WTC11 (cell line): ENCODE measurements at regions not wholly inside any gene's neighbourhood (a gene's known extent, or its start where the extent isn't known, plus 50 kb on each side); places are given as distances from the start of the nearest gene placed in this dataset.

ENCODE experiments used
- ATAC-seq: fragments of 200-7000 bp; cut with Tn5 transposase; 2 replicates; pipeline ENCODE4 v1.10.0; 2021; ENCODE audit warnings: mild to moderate bottlenecking, moderate library complexity
- CTCF ChIA-PET: fragments of 300-600 bp; sonication (Branson Sonifier 250); formaldehyde crosslinking; loops from one replicate; lab custom pipeline; 2021; ENCODE audit warnings: antibody characterized with exemption; lab: Charles Lee
- POLR2A ChIA-PET: fragments of 350-600 bp; sonication (Branson Sonifier 250); formaldehyde crosslinking; loops from one replicate; lab custom pipeline; 2021; ENCODE audit warnings: antibody characterized with exemption; lab: Charles Lee
- DNase-seq: peaks from one replicate; pipeline ENCODE4 v3.0.0; 2021; ENCODE audit warnings: low spot score
- H3K27ac Mint-ChIP-seq: 2 replicates; pipeline ENCODE4 v1.8.0; 2021; ENCODE audit warnings: mixed read lengths
- H3K27me3 Mint-ChIP-seq: 2 replicates; pipeline ENCODE4 v1.8.0; 2021; ENCODE audit warnings: low read depth, mild to moderate bottlenecking, moderate library complexity, mixed read lengths
- H3K36me3 Mint-ChIP-seq: 2 replicates; pipeline ENCODE4 v1.8.0; 2021; ENCODE audit warnings: mixed read lengths
- H3K4me1 Mint-ChIP-seq: 2 replicates; pipeline ENCODE4 v1.8.0; 2022; ENCODE audit warnings: mixed read lengths
- H3K4me3 Mint-ChIP-seq: 2 replicates; pipeline ENCODE4 v1.8.0; 2021; ENCODE audit warnings: mild to moderate bottlenecking, moderate library complexity, mixed read lengths
- H3K9me3 Mint-ChIP-seq: 2 replicates; pipeline ENCODE4 v1.8.0; 2021; ENCODE audit warnings: mixed read lengths
- ATF1 ChIP-seq: sonication (generic); formaldehyde crosslinking; IDR thresholded peaks from 2 replicates; pipeline ENCODE4 v1.8.1; 2023; ENCODE audit warnings: mild to moderate bottlenecking, moderate library complexity, missing genetic modification reagents
- ATF3 ChIP-seq: sonication (generic); formaldehyde crosslinking; conservative IDR thresholded peaks from 2 replicates; pipeline ENCODE4 v1.8.1; 2022; ENCODE audit warnings: mild to moderate bottlenecking, missing genetic modification reagents
- CDX4 ChIP-seq: fragments of 250-450 bp; sonication (Bioruptor Pico); IDR thresholded peaks from 2 replicates; pipeline ENCODE4 v1.9.0; 2021; ENCODE audit warnings: moderate library complexity, mild to moderate bottlenecking, inconsistent platforms, borderline replicate concordance
- CREM ChIP-seq: sonication (generic); formaldehyde crosslinking; IDR thresholded peaks from 2 replicates; pipeline ENCODE4 v1.8.1; 2022; ENCODE audit warnings: mild to moderate bottlenecking, missing genetic modification reagents, moderate library complexity
- EMX1 ChIP-seq: fragments of 250-450 bp; sonication (Bioruptor Pico); IDR thresholded peaks from 2 replicates; pipeline ENCODE4 v1.8.0; 2021; ENCODE audit warnings: mild to moderate bottlenecking
- ESRRA ChIP-seq: sonication (generic); formaldehyde crosslinking; IDR thresholded peaks from 2 replicates; pipeline ENCODE4 v1.8.1; 2022; ENCODE audit warnings: mild to moderate bottlenecking, missing genetic modification reagents, borderline replicate concordance
- ETV6 ChIP-seq: sonication (generic); formaldehyde crosslinking; IDR thresholded peaks from 2 replicates; pipeline ENCODE4 v1.8.1; 2022; ENCODE audit warnings: mild to moderate bottlenecking, missing genetic modification reagents
- GABPB1 ChIP-seq: sonication (generic); formaldehyde crosslinking; IDR thresholded peaks from 2 replicates; pipeline ENCODE4 v1.8.1; 2023; ENCODE audit warnings: mild to moderate bottlenecking, missing genetic modification reagents
- GTF2I ChIP-seq: fragments of 250-450 bp; sonication (Bioruptor Pico); conservative IDR thresholded peaks from 2 replicates; pipeline ENCODE4 v1.4.0; 2021; ENCODE audit warnings: mild to moderate bottlenecking
- HMGA2 ChIP-seq: fragments of 250-450 bp; sonication (Bioruptor Pico); IDR thresholded peaks from 2 replicates; pipeline ENCODE4 v1.4.0; 2021; ENCODE audit warnings: mild to moderate bottlenecking, moderate library complexity
- JAZF1 ChIP-seq: fragments of 250-450 bp; sonication (Bioruptor Pico); IDR thresholded peaks from 2 replicates; pipeline ENCODE4 v1.9.0; 2021; ENCODE audit warnings: moderate library complexity, mild to moderate bottlenecking, inconsistent platforms
- JUN ChIP-seq: sonication (generic); formaldehyde crosslinking; IDR thresholded peaks from 2 replicates; pipeline ENCODE4 v1.8.0; 2023; ENCODE audit warnings: mild to moderate bottlenecking, missing genetic modification reagents
- MAX ChIP-seq: sonication (generic); formaldehyde crosslinking; IDR thresholded peaks from 2 replicates; pipeline ENCODE4 v1.8.0; 2022; ENCODE audit warnings: mild to moderate bottlenecking, missing genetic modification reagents
- NR1H2 ChIP-seq: sonication (generic); formaldehyde crosslinking; IDR thresholded peaks from 2 replicates; pipeline ENCODE4 v1.9.0; 2021; ENCODE audit warnings: mild to moderate bottlenecking, moderate library complexity, missing genetic modification reagents
- PRRX2 ChIP-seq: fragments of 250-450 bp; sonication (Bioruptor Pico); IDR thresholded peaks from 2 replicates; pipeline ENCODE4 v1.8.0; 2021; ENCODE audit warnings: mild to moderate bottlenecking
- SOX15 ChIP-seq: fragments of 250-450 bp; sonication (Bioruptor Pico); IDR thresholded peaks from 2 replicates; pipeline ENCODE4 v1.9.0; 2021; ENCODE audit warnings: mild to moderate bottlenecking
- TEAD4 ChIP-seq: sonication (generic); formaldehyde crosslinking; IDR thresholded peaks from 2 replicates; pipeline ENCODE4 v1.8.0; 2022; ENCODE audit warnings: mild to moderate bottlenecking, missing genetic modification reagents
- TP53 ChIP-seq: sonication (generic); formaldehyde crosslinking; IDR thresholded peaks from 2 replicates; pipeline ENCODE4 v1.8.1; 2023; ENCODE audit warnings: mild to moderate bottlenecking, missing genetic modification reagents
- USF2 ChIP-seq: sonication (generic); formaldehyde crosslinking; IDR thresholded peaks from 2 replicates; pipeline ENCODE4 v1.8.1; 2023; ENCODE audit warnings: mild to moderate bottlenecking, missing genetic modification reagents, moderate library complexity
- ZBTB43 ChIP-seq: sonication (generic); formaldehyde crosslinking; IDR thresholded peaks from 2 replicates; pipeline ENCODE4 v1.8.1; 2023; ENCODE audit warnings: mild to moderate bottlenecking, missing genetic modification reagents
- ZNF121 ChIP-seq: sonication (generic); formaldehyde crosslinking; IDR thresholded peaks from 2 replicates; pipeline ENCODE4 v1.8.0; 2023; ENCODE audit warnings: missing genetic modification reagents
- ZNF138 ChIP-seq: sonication (generic); formaldehyde crosslinking; conservative IDR thresholded peaks from 2 replicates; pipeline ENCODE4 v1.8.1; 2022; ENCODE audit warnings: mild to moderate bottlenecking, moderate library complexity, missing genetic modification reagents
- ZNF317 ChIP-seq: sonication (generic); formaldehyde crosslinking; IDR thresholded peaks from 2 replicates; pipeline ENCODE4 v1.8.1; 2023; ENCODE audit warnings: low read depth, mild to moderate bottlenecking, moderate library complexity, missing genetic modification reagents, borderline replicate concordance
- ZNF396 ChIP-seq: fragments of 250-450 bp; sonication (Bioruptor Pico); IDR thresholded peaks from 2 replicates; pipeline ENCODE4 v1.8.0; 2021; ENCODE audit warnings: mild to moderate bottlenecking, moderate library complexity, borderline replicate concordance
- ZNF512 ChIP-seq: sonication (generic); formaldehyde crosslinking; IDR thresholded peaks from 2 replicates; pipeline ENCODE4 v1.8.1; 2022; ENCODE audit warnings: missing genetic modification reagents, borderline replicate concordance

- H3K27me3 Mint-ChIP-seq = no peaks in the 10 kb centered on the region
- H3K36me3 Mint-ChIP-seq = no peaks in the 10 kb centered on the region
- ChIA-PET CTCF (no interaction called here), POLR2A (no interaction called here)
- no peak overlapping the region for H3K4me3 Mint-ChIP-seq
- DNase-seq = no peak
- no peaks in the 10 kb centered on the region for H3K4me1 Mint-ChIP-seq
- TF ChIP-seq JUN (CRISPR knock-in tag) (no peak), SOX15 (CRISPR knock-in tag) (no peak), ZNF138 (CRISPR knock-in tag) (no peak), ATF1 (CRISPR knock-in tag) (no peak), CDX4 (CRISPR knock-in tag) (no peak), EMX1 (CRISPR knock-in tag) (no peak), ZNF121 (no peak), GTF2I (CRISPR knock-in tag) (no peak), ESRRA (CRISPR knock-in tag) (no peak), NR1H2 (CRISPR knock-in tag) (no peak), ZBTB43 (no peak), MAX (no peak), GABPB1 (CRISPR knock-in tag) (no peak), PRRX2 (CRISPR knock-in tag) (no peak), HMGA2 (CRISPR knock-in tag) (no peak), TEAD4 (CRISPR knock-in tag) (no peak), ETV6 (CRISPR knock-in tag) (no peak)
- ATAC-seq = no peak
- no peaks in the 10 kb centered on the region for H3K9me3 Mint-ChIP-seq
- H3K27ac Mint-ChIP-seq = no peak overlapping the region
Observed at GRCh38 chr1:58076258-58076657, 470.3 kb downstream of the OMA1 start.

- ATAC-seq = no peak
- H3K4me3 Mint-ChIP-seq = no peak overlapping the region
- ChIA-PET CTCF (interaction anchor here (0.7 kb wide), 1 partner anchor 81 kb away, joined by 3 read pairs; no protein-coding TSS in a partner anchor), POLR2A (no interaction called here)
- no peak for TF ChIP-seq TP53 (CRISPR knock-in tag)
- TF ChIP-seq ZNF396 (CRISPR knock-in tag) = no peak
- no peak for TF ChIP-seq ATF3
- no peak for TF ChIP-seq ZNF317 (CRISPR knock-in tag)
- TF ChIP-seq MAX = no peak
- TF ChIP-seq CREM = no peak
- no peak for TF ChIP-seq USF2
- TF ChIP-seq ZNF512 (CRISPR knock-in tag) = no peak
- TF ChIP-seq JAZF1 (CRISPR knock-in tag) = no peak
- H3K4me1 Mint-ChIP-seq = no peaks in the 10 kb centered on the region
- H3K27me3 Mint-ChIP-seq = no peaks in the 10 kb centered on the region
- H3K36me3 Mint-ChIP-seq = no peaks in the 10 kb centered on the region
- DNase-seq = no peak
- H3K27ac Mint-ChIP-seq = no peak overlapping the region
- H3K9me3 Mint-ChIP-seq = no peaks in the 10 kb centered on the region
Observed at GRCh38 chr1:58075188-58075578, 471.3 kb downstream of the OMA1 start.
